ACHN (cell line): ENCODE measurements at regions not wholly inside any gene's neighbourhood (a gene's known extent, or its start where the extent isn't known, plus 50 kb on each side); places are given as distances from the start of the nearest gene placed in this dataset.

ENCODE experiments used
- DNase-seq: peaks from one replicate; pipeline ENCODE4 v3.0.0-alpha.2; 2015
- in situ Hi-C: cut with HindIII; loops from 2 replicates; pipeline ENCODE4 v1.10.0; 2017; ENCODE audit warnings: low sequenced_read_pairs, low pct_ligation_motif_present, low pct_unique_long_range_greater_than_20kb

GRCh38 chr13:111994578-111994977 lies 72.4 kb upstream of the SOX1 start:
- DNase-seq: no peak
- in situ Hi-C loops: no loop called here

- in situ Hi-C loops: no loop called here
Measured at GRCh38 chr13:111999352-111999751, 67.6 kb upstream of the SOX1 start.

GRCh38 chr13:112000888-112001287 lies 66.1 kb upstream of the SOX1 start:
- in situ Hi-C loops: no loop called here

More at GRCh38 chr13:111999352-111999751, 67.6 kb upstream of the SOX1 start:
- DNase-seq: no peak

DNA sequence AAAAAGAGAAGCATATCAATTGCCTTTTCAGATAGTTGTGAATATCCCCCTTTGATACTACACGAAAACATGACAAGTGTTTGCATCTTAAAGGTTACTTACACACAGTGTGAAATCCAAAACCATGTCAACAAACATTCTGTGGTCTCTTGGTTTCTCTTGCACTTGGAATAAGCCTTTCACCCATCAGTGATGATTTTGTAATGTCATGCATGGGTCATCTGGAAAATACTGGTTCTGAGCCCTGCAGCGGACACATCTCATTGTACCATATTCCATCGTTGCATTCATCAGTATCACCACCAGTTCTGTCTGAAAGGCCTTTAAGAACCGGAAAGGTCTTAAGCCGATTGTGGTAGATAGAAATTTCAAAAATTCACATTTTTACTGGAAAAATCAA lies 65.4 kb upstream of the SOX1 start:
- DNase-seq: no peak
- in situ Hi-C loops: no loop called here

More at GRCh38 chr13:112000888-112001287, 66.1 kb upstream of the SOX1 start:
- no peak for DNase-seq

- no peak for DNase-seq
- in situ Hi-C loops: no loop called here
Measured at GRCh38 chr13:112003396-112003795, 63.6 kb upstream of the SOX1 start.

DNA sequence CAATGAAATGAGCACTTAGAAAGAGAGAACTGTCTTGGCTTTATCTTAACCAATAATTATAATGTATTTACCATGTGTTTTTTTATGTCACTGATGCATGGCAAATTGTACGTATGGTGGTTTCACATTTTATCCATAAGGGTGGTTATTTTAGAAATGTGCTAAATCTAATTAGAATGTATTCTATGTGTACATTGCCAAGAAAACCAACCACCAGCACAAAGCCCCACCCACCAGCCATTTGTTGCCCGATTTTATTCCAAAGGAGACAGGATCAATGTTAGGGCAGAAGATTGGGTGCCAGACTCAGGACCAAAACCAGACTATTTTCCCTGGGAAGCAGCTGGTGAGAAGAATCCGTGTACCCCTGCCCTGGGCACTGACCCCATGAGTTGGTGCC lies 63.0 kb upstream of the SOX1 start:
- in situ Hi-C loops: no loop called here
- no peak for DNase-seq

- DNase-seq: no peak
- in situ Hi-C loops: no loop called here
Measured at GRCh38 chr13:112005925-112006324, 61.0 kb upstream of the SOX1 start.

- DNase-seq: no peak
- in situ Hi-C loops: no loop called here
Measured at GRCh38 chr13:112007191-112007590, 59.8 kb upstream of the SOX1 start.

GRCh38 chr13:112010714-112011113 lies 56.2 kb upstream of the SOX1 start:
- in situ Hi-C loops: no loop called here
- DNase-seq: no peak

GRCh38 chr13:112012016-112012704 lies 54.8 kb upstream of the SOX1 start:
- DNase-seq: no peak
- in situ Hi-C loops: no loop called here

DNA sequence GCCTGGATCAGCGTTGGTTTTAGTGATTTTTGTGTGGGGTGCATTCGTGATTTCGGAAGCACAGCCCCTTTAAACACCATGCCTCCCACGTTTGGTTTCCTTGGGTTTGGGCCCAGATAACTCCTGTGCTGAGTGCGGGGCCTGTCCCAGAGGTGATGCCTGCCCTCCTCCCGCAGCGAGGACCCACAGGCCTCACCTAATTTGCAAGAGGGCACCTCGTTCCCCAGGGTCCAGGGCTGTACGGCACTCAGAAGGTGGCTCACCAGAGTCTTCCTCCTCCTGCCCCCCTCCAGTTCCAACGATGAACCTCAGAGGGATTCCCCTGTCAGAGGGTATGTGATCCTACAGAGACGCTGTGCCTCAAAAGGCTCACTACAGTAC lies 54.3 kb upstream of the SOX1 start:
- DNase-seq: no peak
- in situ Hi-C loops: no loop called here

DNA sequence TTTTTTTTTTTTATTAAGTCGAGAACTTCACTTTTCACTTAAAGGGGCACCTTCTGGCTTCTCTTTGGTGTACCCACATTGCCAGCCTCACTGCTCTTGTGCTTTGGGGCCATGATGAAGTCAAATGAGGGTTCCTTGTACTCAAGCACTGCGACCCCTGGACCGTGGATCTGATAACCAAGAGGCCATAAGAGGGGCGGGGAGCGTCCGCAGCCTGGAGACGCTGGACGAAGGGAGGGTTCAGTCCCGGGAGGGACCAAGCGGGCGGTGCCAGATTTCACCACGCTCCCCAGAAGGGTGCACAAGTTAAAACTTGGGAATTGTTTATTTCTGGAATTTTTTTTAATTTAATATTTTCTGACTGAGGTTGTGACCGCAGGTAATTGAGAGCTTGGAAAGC lies 53.3 kb upstream of the SOX1 start:
- in situ Hi-C loops: no loop called here
- DNase-seq: no peak

DNA sequence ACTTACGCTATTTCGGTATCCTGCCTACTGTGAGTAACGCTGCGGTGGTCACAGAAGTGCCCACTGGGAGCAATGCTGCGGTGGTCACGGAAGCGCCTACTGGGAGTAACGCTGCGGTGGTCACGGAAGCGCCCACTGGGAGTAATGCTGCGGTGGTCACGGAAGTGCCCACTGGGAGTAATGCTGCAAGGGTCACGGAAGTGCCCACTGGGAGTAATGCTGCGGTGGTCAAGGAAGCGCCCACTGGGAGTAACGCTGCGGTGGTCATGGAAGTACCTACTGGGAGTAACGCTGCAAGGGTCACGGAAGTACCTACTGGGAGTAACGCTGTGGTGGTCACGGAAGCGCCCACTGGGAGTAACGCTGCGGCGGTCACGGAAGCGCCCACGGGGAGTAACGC lies 52.1 kb upstream of the SOX1 start:
- no peak for DNase-seq
- in situ Hi-C loops: no loop called here
